A673 (cell line): ENCODE measurements at regions not wholly inside any gene's neighbourhood (a gene's known extent, or its start where the extent isn't known, plus 50 kb on each side); places are given as distances from the start of the nearest gene placed in this dataset.

Source experiments
- BruUV-seq: library from RNA; stranded (reverse); fragments of 400-500 nt; replicated peaks from 2 replicates; lab custom pipeline; 2021; lab: Mats Ljungman, UMichigan
- CTCF ChIA-PET: fragments of 300-600 bp; sonication (Branson Sonifier 250); formaldehyde crosslinking; loops from one replicate; lab custom pipeline; 2022; ENCODE audit warnings: antibody characterized with exemption; lab: Charles Lee
- POLR2A ChIA-PET: fragments of 300-600 bp; sonication (Branson Sonifier 250); formaldehyde crosslinking; loops from one replicate; lab custom pipeline; 2022; ENCODE audit warnings: antibody characterized with exemption; ENCODE audit not compliant: low non-redundant PET; lab: Charles Lee
- DNase-seq: peaks from one replicate; pipeline ENCODE4 v3.0.0-alpha.2; 2015; ENCODE audit warnings: low spot score
- H3K27ac ChIP-seq: fragments of 200-600 bp; sonication (generic); 2 replicates; pipeline ENCODE4 v1.5.1; 2016; ENCODE audit warnings: mixed run types, low read depth, mild to moderate bottlenecking, mixed read lengths, antibody characterized with exemption, low read length; ENCODE audit not compliant: poor library complexity, severe bottlenecking
- H3K27me3 ChIP-seq: fragments of 200-600 bp; sonication (generic); replicated peaks from 2 replicates; pipeline ENCODE4 v1.6.1; 2017; ENCODE audit warnings: mixed run types, low read depth, mild to moderate bottlenecking, mixed read lengths, antibody characterized with exemption, low read length; ENCODE audit not compliant: insufficient read depth, poor library complexity
- H3K36me3 ChIP-seq: fragments of 200-600 bp; sonication (generic); 2 replicates; pipeline ENCODE4 v1.6.1; 2016; ENCODE audit warnings: mixed run types, mild to moderate bottlenecking, mixed read lengths, antibody characterized with exemption, low read length; ENCODE audit not compliant: insufficient read depth, poor library complexity, severe bottlenecking
- H3K4me1 ChIP-seq: fragments of 200-600 bp; sonication (generic); 2 replicates; pipeline ENCODE4 v1.6.1; 2017; ENCODE audit warnings: mixed run types, mild to moderate bottlenecking, mixed read lengths, antibody characterized with exemption, low read length; ENCODE audit not compliant: insufficient read depth, poor library complexity, severe bottlenecking
- H3K4me3 ChIP-seq: fragments of 200-600 bp; sonication (generic); 2 replicates; pipeline ENCODE4 v1.5.1; 2016; ENCODE audit warnings: low read depth, mixed run types, mild to moderate bottlenecking, mixed read lengths, low read length; ENCODE audit not compliant: poor library complexity, severe bottlenecking
- H3K9me3 ChIP-seq: fragments of 200-600 bp; sonication (generic); 2 replicates; pipeline ENCODE4 v1.6.1; 2016; ENCODE audit warnings: mixed run types, low read depth, mild to moderate bottlenecking, mixed read lengths, antibody characterized with exemption, low read length; ENCODE audit not compliant: poor library complexity, severe bottlenecking
- CTCF ChIP-seq: fragments of 300-800, 200-600 bp; sonication (generic); conservative IDR thresholded peaks from 2 replicates; pipeline ENCODE4 v1.5.1; 2017; ENCODE audit warnings: low read depth, mild to moderate bottlenecking, antibody characterized with exemption, low read length, moderate library complexity, mixed read lengths
- EZH2 ChIP-seq: fragments of 200-600 bp; sonication (generic); IDR thresholded peaks from 2 replicates; pipeline ENCODE4 v1.6.1; 2017; ENCODE audit warnings: borderline replicate concordance, low read depth, mild to moderate bottlenecking, mixed read lengths, antibody characterized with exemption, low read length; ENCODE audit not compliant: poor library complexity, severe bottlenecking
- intact Hi-C: fragments of 100-400 bp; cut with micrococcal nuclease; formaldehyde crosslinking; loops from one replicate; pipeline ENCODE4 v1.10.0; 2022; ENCODE audit not compliant: unreplicated experiment

GRCh38 chr6:94902974-94903628, 674.2 kb upstream of the MANEA start:
- no peaks in the 10 kb centered on the region for H3K27me3 ChIP-seq
- H3K4me1 ChIP-seq = no peaks in the 10 kb centered on the region
- no peak overlapping the region for H3K4me3 ChIP-seq
- H3K36me3 ChIP-seq = no peaks in the 10 kb centered on the region
- intact Hi-C loops = no loop called here
- CTCF ChIA-PET = no interaction called here
- no peaks in the 10 kb centered on the region for H3K9me3 ChIP-seq
- H3K27ac ChIP-seq = no peak overlapping the region
- POLR2A ChIA-PET = no interaction called here
- TF ChIP-seq CTCF (no peak), EZH2 (no peak)
- DNase-seq = peak; percentile 1
- no TSS peak for BruUV-seq

GRCh38 chr6:94899191-94899590, 678.1 kb upstream of the MANEA start:
- no TSS peak for BruUV-seq
- H3K9me3 ChIP-seq = no peaks in the 10 kb centered on the region
- CTCF ChIA-PET = no interaction called here
- no peak overlapping the region for H3K27ac ChIP-seq
- H3K4me1 ChIP-seq = no peaks in the 10 kb centered on the region
- no peaks in the 10 kb centered on the region for H3K27me3 ChIP-seq
- H3K4me3 ChIP-seq = no peak overlapping the region
- H3K36me3 ChIP-seq = no peaks in the 10 kb centered on the region
- POLR2A ChIA-PET = no interaction called here
- no peak for TF ChIP-seq CTCF
- no peak for TF ChIP-seq EZH2
- intact Hi-C loops = no loop called here
- no peak for DNase-seq

- no peaks in the 10 kb centered on the region for H3K36me3 ChIP-seq
- CTCF ChIA-PET = no interaction called here
- TF ChIP-seq CTCF = no peak
- TF ChIP-seq EZH2 = no peak
- POLR2A ChIA-PET = interaction anchor here (0.6 kb wide), 1 partner anchor 1499 kb away, joined by 3 read pairs; no protein-coding TSS in a partner anchor
- no TSS peak for BruUV-seq
- no peak overlapping the region for H3K4me3 ChIP-seq
- no peaks in the 10 kb centered on the region for H3K4me1 ChIP-seq
- no peaks in the 10 kb centered on the region for H3K27me3 ChIP-seq
- H3K27ac ChIP-seq = no peak overlapping the region
- no peaks in the 10 kb centered on the region for H3K9me3 ChIP-seq
- DNase-seq = no peak
- intact Hi-C loops = no loop called here
Measured at GRCh38 chr6:94894300-94894699, 683.0 kb upstream of the MANEA start.
